Breast epithelium (tissue), 3 donors: ENCODE measurements at regions not wholly inside any gene's neighbourhood (a gene's known extent, or its start where the extent isn't known, plus 50 kb on each side); places are given as distances from the start of the nearest gene placed in this dataset.

Experiments
- CTCF ChIP-seq, 3 donors: fragments of 450-650 bp; IDR thresholded peaks; one replicate each; pipeline ENCODE4 v1.5.1; 2016 to 2017; ENCODE audit warnings: antibody characterized with exemption in 3 of 3, mild to moderate bottlenecking in 3 of 3, moderate library complexity in 3 of 3
- POLR2A ChIP-seq: fragments of 450-650 bp; IDR thresholded peaks from one replicate; pipeline ENCODE4 v1.6.1; 2016; ENCODE audit warnings: antibody characterized with exemption, mild to moderate bottlenecking, moderate library complexity

GRCh38 chr1:37363535-37363934 lies 110.8 kb upstream of the ZC3H12A start:
- no peak for TF ChIP-seq POLR2A
- no peak for TF ChIP-seq CTCF (IDR thresholded peaks at IDR 0.05)
